ENCODE measurements at regions not wholly inside any gene's neighbourhood (a gene's known extent, or its start where the extent isn't known, plus 50 kb on each side); places are given as distances from the start of the nearest gene placed in this dataset.

GRCh38 chr14:89736881-89737280 lies 217.6 kb downstream of the EFCAB11 start:
- TF ChIP-seq CTCF (IDR thresholded peaks at IDR 0.05): no peak
- TF ChIP-seq POLR2A (IDR thresholded peaks at IDR 0.05): no peak
